Trophoblast cell (in vitro differentiated cells and primary cell): ENCODE measurements at regions not wholly inside any gene's neighbourhood (a gene's known extent, or its start where the extent isn't known, plus 50 kb on each side); places are given as distances from the start of the nearest gene placed in this dataset.
"Not testable (repeated sequence)": the region's sequence is repeated elsewhere in the genome, so short reads cannot be mapped to it uniquely, and the experiment has no call there.

Experiments
- DNase-seq, 2 donors: peaks; one replicate each; pipeline ENCODE4 v3.0.0-alpha.2; 2016
- H2AFZ ChIP-seq: 2 replicates; pipeline ENCODE4 v1.6.1; 2013; ENCODE audit warnings: low read length, moderate library complexity, mild to moderate bottlenecking; ENCODE audit not compliant: insufficient read depth, poor library complexity
- H2AK5ac ChIP-seq: 2 replicates; pipeline ENCODE4 v1.6.1; 2013; ENCODE audit warnings: mild to moderate bottlenecking, low read length
- H2BK120ac ChIP-seq: 2 replicates; pipeline ENCODE4 v1.6.1; 2013; ENCODE audit warnings: low read length, mild to moderate bottlenecking, moderate library complexity; ENCODE audit not compliant: insufficient read depth, poor library complexity
- H2BK12ac ChIP-seq: 2 replicates; pipeline ENCODE4 v1.6.1; 2013; ENCODE audit warnings: mild to moderate bottlenecking, low read length, moderate library complexity
- H2BK5ac ChIP-seq: 2 replicates; pipeline ENCODE4 v1.6.1; 2013; ENCODE audit warnings: low read length, low read depth, moderate library complexity, mild to moderate bottlenecking; ENCODE audit not compliant: poor library complexity
- H3K14ac ChIP-seq: 2 replicates; pipeline ENCODE4 v1.6.1; 2013; ENCODE audit warnings: mild to moderate bottlenecking, low read length
- H3K18ac ChIP-seq: 2 replicates; pipeline ENCODE4 v1.6.1; 2013; ENCODE audit warnings: mild to moderate bottlenecking, low read length
- H3K23ac ChIP-seq: 2 replicates; pipeline ENCODE4 v1.6.1; 2013; ENCODE audit warnings: low read length
- H3K27ac ChIP-seq: 2 replicates; pipeline ENCODE4 v1.5.1; 2013; ENCODE audit warnings: low read depth, mild to moderate bottlenecking, inconsistent platforms, low read length, moderate library complexity
- H3K27me3 ChIP-seq: 2 replicates; pipeline ENCODE4 v1.6.1; 2013; ENCODE audit warnings: inconsistent platforms, mild to moderate bottlenecking, low read length, moderate library complexity; ENCODE audit not compliant: insufficient read depth
- H3K36me3 ChIP-seq, 2 experiments: 1 replicate in 1 of 2; 2 replicates in 1 of 2; pipeline ENCODE4 v1.6.1; 2013; ENCODE audit warnings: low read length in 2 of 2, mild to moderate bottlenecking in 2 of 2, moderate library complexity in 1 of 2; ENCODE audit not compliant: insufficient read depth in 2 of 2, control insufficient read depth in 1 of 2
- H3K4ac ChIP-seq: 2 replicates; pipeline ENCODE4 v1.6.1; 2013; ENCODE audit warnings: low read depth, mild to moderate bottlenecking, low read length, moderate library complexity
- H3K4me1 ChIP-seq, 2 experiments: 1 replicate in 1 of 2; 2 replicates in 1 of 2; pipeline ENCODE4 v1.6.1; 2013; ENCODE audit warnings: low read length in 2 of 2, mild to moderate bottlenecking in 2 of 2, moderate library complexity in 1 of 2; ENCODE audit not compliant: insufficient read depth in 2 of 2, control insufficient read depth in 1 of 2
- H3K4me2 ChIP-seq: 2 replicates; pipeline ENCODE4 v1.6.1; 2013; ENCODE audit warnings: inconsistent platforms, mild to moderate bottlenecking, low read length, moderate library complexity
- H3K4me3 ChIP-seq: 2 replicates; pipeline ENCODE4 v1.5.1; 2013; ENCODE audit warnings: mild to moderate bottlenecking, low read depth, low read length, inconsistent platforms
- H3K79me1 ChIP-seq: one replicate; pipeline ENCODE4 v1.6.1; 2013; ENCODE audit warnings: low read length
- H3K79me2 ChIP-seq: 2 replicates; pipeline ENCODE4 v1.6.1; 2013; ENCODE audit warnings: low read length, mild to moderate bottlenecking; ENCODE audit not compliant: control insufficient read depth, insufficient read depth, poor library complexity
- H3K9ac ChIP-seq: 2 replicates; pipeline ENCODE4 v1.6.1; 2013; ENCODE audit warnings: mild to moderate bottlenecking, low read length
- H3K9me3 ChIP-seq: 2 replicates; pipeline ENCODE4 v1.6.1; 2013; ENCODE audit warnings: low read depth, mild to moderate bottlenecking, control low read depth, inconsistent platforms, low read length; ENCODE audit not compliant: insufficient read depth
- H4K12ac ChIP-seq: 2 replicates; pipeline ENCODE4 v1.6.1; 2013; ENCODE audit warnings: low read depth, mild to moderate bottlenecking, low read length, moderate library complexity
- H4K8ac ChIP-seq: 2 replicates; pipeline ENCODE4 v1.6.1; 2013; ENCODE audit warnings: low read depth, mild to moderate bottlenecking, low read length, moderate library complexity
- H4K91ac ChIP-seq: one replicate; pipeline ENCODE4 v1.6.1; 2013; ENCODE audit warnings: low read depth, mild to moderate bottlenecking, low read length, moderate library complexity
- WGBS: extraction: QIAGEN DNeasy Blood & Tissue Kit; methylation state at CpG from one replicate; pipeline ENCODE4 v1.1.7; 2013; ENCODE audit warnings: missing lambda C conversion rate; ENCODE audit not compliant: insufficient read length, insufficient coverage; ENCODE audit errors: extremely low coverage; 5-methylcytosine and 5-hydroxymethylcytosine counted together

DNA sequence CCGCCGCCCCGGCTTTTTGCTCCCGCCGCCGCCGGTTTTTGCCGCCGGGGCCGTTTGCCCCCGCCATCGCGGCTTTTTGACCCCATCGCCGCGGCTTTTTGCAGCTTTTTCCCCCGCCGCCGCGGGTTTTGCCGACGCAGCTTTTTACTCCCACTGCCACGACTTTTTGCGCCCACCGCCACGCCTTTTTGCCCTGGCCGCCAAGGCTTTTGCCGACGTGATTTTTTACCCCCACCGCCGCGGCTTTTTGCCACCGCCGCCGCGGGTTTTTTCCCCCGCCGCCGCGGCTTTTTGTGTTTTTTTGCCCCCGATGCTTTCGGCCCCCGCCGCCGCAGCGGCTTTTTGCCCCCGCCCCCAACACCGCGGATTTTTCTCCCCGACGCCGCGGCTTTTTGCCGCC is 5001.9 kb upstream of the OR11H1 start:
- no CpG with 5 or more reads among the region's 54 CpGs for WGBS
- not testable (repeated sequence) for H4K12ac ChIP-seq, H3K36me3 ChIP-seq, H3K18ac ChIP-seq, H3K23ac ChIP-seq, H3K14ac ChIP-seq, H4K91ac ChIP-seq, H4K8ac ChIP-seq, H3K4ac ChIP-seq, H3K4me2 ChIP-seq, H3K79me1 ChIP-seq, H3K27ac ChIP-seq, H2BK5ac ChIP-seq, H2AK5ac ChIP-seq, H2AFZ ChIP-seq, H3K27me3 ChIP-seq, H3K79me2 ChIP-seq, H2BK120ac ChIP-seq, H3K9ac ChIP-seq, H3K4me1 ChIP-seq, H2BK12ac ChIP-seq, H3K9me3 ChIP-seq, DNase-seq, H3K4me3 ChIP-seq

DNA sequence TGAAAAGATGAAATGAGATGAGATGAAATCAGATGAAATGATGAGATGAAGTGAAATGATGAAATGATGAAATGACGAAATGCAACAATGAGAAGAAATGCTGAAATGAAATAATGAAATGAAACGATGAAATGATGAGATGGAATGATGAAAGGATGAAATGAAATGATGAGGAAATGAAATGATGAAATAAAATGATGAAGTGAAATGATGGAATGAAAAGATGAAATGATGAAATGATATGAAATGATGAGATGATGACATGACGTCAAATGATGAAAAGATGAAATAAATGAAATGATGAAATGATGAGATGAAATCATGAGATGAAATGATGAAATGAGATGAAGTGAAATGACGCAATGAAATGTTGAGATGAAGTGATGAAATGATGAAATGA is 4996.9 kb upstream of the OR11H1 start:
- H3K9ac ChIP-seq, H2AFZ ChIP-seq, H2BK120ac ChIP-seq, H2BK5ac ChIP-seq, H3K27ac ChIP-seq, H3K4ac ChIP-seq, H2AK5ac ChIP-seq, DNase-seq, H3K4me1 ChIP-seq, H3K4me3 ChIP-seq, H3K23ac ChIP-seq, H2BK12ac ChIP-seq, H3K18ac ChIP-seq, H3K14ac ChIP-seq, H3K36me3 ChIP-seq, H4K8ac ChIP-seq, H3K27me3 ChIP-seq, H3K79me1 ChIP-seq, H4K91ac ChIP-seq, H3K79me2 ChIP-seq, H3K9me3 ChIP-seq, H4K12ac ChIP-seq, H3K4me2 ChIP-seq: not testable (repeated sequence)
- no CpG with 5 or more reads among the region's 4 CpGs for WGBS

DNA sequence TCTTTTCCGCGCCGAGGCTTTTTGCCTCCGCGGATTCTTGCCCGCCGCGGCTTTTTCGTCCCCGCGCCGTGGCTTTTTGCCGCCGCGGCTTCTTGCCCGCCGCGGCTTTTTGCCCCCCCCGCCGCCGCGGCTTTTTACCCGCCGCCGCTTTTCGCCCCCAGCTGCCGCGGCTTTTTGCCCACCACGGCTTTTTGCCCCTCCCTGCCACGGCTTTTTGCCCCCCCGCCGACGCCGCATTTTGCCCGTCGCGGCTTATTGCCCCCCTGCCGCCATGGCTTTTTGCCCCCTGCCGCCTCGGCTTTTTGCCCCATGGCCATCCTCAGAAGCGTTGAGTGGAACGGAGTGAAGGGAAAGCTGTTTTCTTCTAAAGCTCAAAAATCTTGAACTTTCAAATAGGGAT is 4955.5 kb upstream of the OR11H1 start:
- H2BK5ac ChIP-seq, H3K4me1 ChIP-seq, H2BK120ac ChIP-seq, H3K23ac ChIP-seq, H3K4me3 ChIP-seq, H3K27me3 ChIP-seq, H2AFZ ChIP-seq, H2AK5ac ChIP-seq, H2BK12ac ChIP-seq, H3K9ac ChIP-seq, H3K79me1 ChIP-seq, H3K4me2 ChIP-seq, H3K36me3 ChIP-seq, H4K91ac ChIP-seq, H4K12ac ChIP-seq, H3K9me3 ChIP-seq, H3K79me2 ChIP-seq, H4K8ac ChIP-seq, H3K27ac ChIP-seq, H3K18ac ChIP-seq, H3K4ac ChIP-seq, H3K14ac ChIP-seq: not testable (repeated sequence)
- peak in 1 of 2 donors; percentile 0 for DNase-seq
- no CpG with 5 or more reads among the region's 42 CpGs for WGBS

- not testable (repeated sequence) for H2BK120ac ChIP-seq, H4K12ac ChIP-seq, H3K27me3 ChIP-seq, H3K36me3 ChIP-seq, H3K9me3 ChIP-seq, H2AFZ ChIP-seq, H3K18ac ChIP-seq, H3K4me2 ChIP-seq, H3K4me3 ChIP-seq, H3K4ac ChIP-seq, H3K27ac ChIP-seq, H3K79me1 ChIP-seq, H4K91ac ChIP-seq, H3K23ac ChIP-seq, DNase-seq, H2BK12ac ChIP-seq, H2AK5ac ChIP-seq, H3K14ac ChIP-seq, H3K9ac ChIP-seq, H4K8ac ChIP-seq, H3K79me2 ChIP-seq, H2BK5ac ChIP-seq, H3K4me1 ChIP-seq
- WGBS = no CpG with 5 or more reads among the region's 2 CpGs
Measured at GRCh38 chr22:10601071-10601470, 4926.9 kb upstream of the OR11H1 start.
